B cell (primary cell): ENCODE measurements at regions not wholly inside any gene's neighbourhood (a gene's known extent, or its start where the extent isn't known, plus 50 kb on each side); places are given as distances from the start of the nearest gene placed in this dataset.

Source experiments
- ATAC-seq: fragments of 200-7000 bp; cut with Tn5 transposase; one replicate; pipeline ENCODE4 v1.10.0; 2021; ENCODE audit warnings: low read depth, mild to moderate bottlenecking, moderate number of reproducible peaks, moderate library complexity
- CTCF ChIA-PET: fragments of 350-600 bp; sonication (Branson Sonifier 250); formaldehyde crosslinking; loops from one replicate; lab custom pipeline; 2021; ENCODE audit warnings: antibody characterized with exemption, inconsistent platforms; lab: Charles Lee
- POLR2A ChIA-PET: fragments of 350-600 bp; sonication (Branson Sonifier 250); formaldehyde crosslinking; loops from one replicate; lab custom pipeline; 2021; ENCODE audit warnings: antibody characterized with exemption; lab: Charles Lee
- DNase-seq: peaks from one replicate; pipeline ENCODE4 v3.0.0; 2013
- H2AFZ ChIP-seq: 2 replicates; pipeline ENCODE4 v1.6.1; 2012; ENCODE audit warnings: mild to moderate bottlenecking, low read depth, low read length; ENCODE audit not compliant: insufficient read depth, poor library complexity, severe bottlenecking
- H3K27ac ChIP-seq, 2 donors: 1 replicate in 1 of 2; 2 replicates in 1 of 2; pipeline ENCODE4 v1.5.1; 2012 to 2013; ENCODE audit warnings: low read length in 2 of 2, mild to moderate bottlenecking in 2 of 2, moderate library complexity in 1 of 2
- H3K27me3 ChIP-seq, 4 experiments: fragments of 200-600 bp in 1 of 4; sonication (generic) in 1 of 4; replicated peaks in 1 of 4; 1 replicate in 2 of 4; 2 replicates in 2 of 4; pipeline versions ENCODE4 v1.6.1 to v1.7.0; 2013 to 2016; ENCODE audit warnings: low read length in 3 of 4, mild to moderate bottlenecking in 2 of 4, mixed read lengths in 1 of 4, moderate library complexity in 1 of 4; ENCODE audit not compliant: insufficient read depth in 4 of 4, control insufficient read depth in 3 of 4; ENCODE audit errors: control extremely low read depth in 1 of 4
- H3K36me3 ChIP-seq, 2 experiments: replicated peaks in 1 of 2; 1 replicate in 1 of 2; 2 replicates in 1 of 2; pipeline versions ENCODE4 v1.6.1 to v1.7.1; 2013; ENCODE audit warnings: low read length in 1 of 2; ENCODE audit not compliant: insufficient read depth in 2 of 2, control insufficient read depth in 1 of 2; ENCODE audit errors: control extremely low read depth in 1 of 2, extremely low read depth in 1 of 2
- H3K4me1 ChIP-seq, 2 donors: fragments of 200-600 bp in 1 of 2; sonication (generic) in 1 of 2; 1 replicate in 1 of 2; 2 replicates in 1 of 2; pipeline versions ENCODE4 v1.5.1 to v1.6.1; 2013 to 2017; ENCODE audit warnings: low read length in 2 of 2; ENCODE audit not compliant: control insufficient read depth in 2 of 2, insufficient read depth in 2 of 2
- H3K4me2 ChIP-seq: replicated peaks from 2 replicates; pipeline ENCODE3; 2012; ENCODE audit warnings: mild to moderate bottlenecking, low read depth, low read length; ENCODE audit not compliant: poor library complexity, severe bottlenecking
- H3K4me3 ChIP-seq, 5 experiments: fragments of 200-600 bp in 1 of 5; sonication (generic) in 1 of 5; 1 replicate in 3 of 5; 2 replicates in 2 of 5; pipeline versions ENCODE4 v1.5.1 to v1.7.0; 2011 to 2016; ENCODE audit warnings: low read length in 4 of 5, mild to moderate bottlenecking in 4 of 5, low read depth in 2 of 5, control low read depth in 1 of 5, moderate library complexity in 1 of 5; ENCODE audit not compliant: insufficient read depth in 1 of 5; ENCODE audit errors: control extremely low read depth in 1 of 5, extremely low read depth in 1 of 5
- H3K79me2 ChIP-seq: fragments of 200-600 bp; sonication (generic); one replicate; pipeline ENCODE4 v1.6.0; 2016; ENCODE audit warnings: low read length; ENCODE audit not compliant: control insufficient read depth, insufficient read depth
- H3K9ac ChIP-seq: fragments of 200-600 bp; sonication (generic); 2 replicates; pipeline ENCODE4 v1.6.1; 2017; ENCODE audit warnings: mild to moderate bottlenecking, low read length, moderate library complexity
- H3K9me3 ChIP-seq, 3 donors: one replicate each; pipeline versions ENCODE4 v1.6.1 to v1.7.1; 2013; ENCODE audit warnings: low read length in 2 of 3; ENCODE audit not compliant: control insufficient read depth in 2 of 3, insufficient read depth in 1 of 3; ENCODE audit errors: control extremely low read depth in 1 of 3
- H4K20me1 ChIP-seq: 2 replicates; pipeline ENCODE4 v1.6.0; 2012; ENCODE audit warnings: mild to moderate bottlenecking, low read length; ENCODE audit not compliant: insufficient read depth, control insufficient read depth, poor library complexity, severe bottlenecking
- H3K27ac Mint-ChIP-seq: one replicate; pipeline ENCODE4 v1.8.0; 2021; ENCODE audit warnings: mixed read lengths
- H3K27me3 Mint-ChIP-seq: one replicate; pipeline ENCODE4 v1.8.0; 2021; ENCODE audit warnings: mixed read lengths
- H3K4me1 Mint-ChIP-seq: one replicate; pipeline ENCODE4 v1.8.0; 2021; ENCODE audit warnings: mixed read lengths
- H3K4me3 Mint-ChIP-seq: one replicate; pipeline ENCODE4 v1.8.0; 2021; ENCODE audit warnings: mixed read lengths
- H3K9me3 Mint-ChIP-seq: one replicate; pipeline ENCODE4 v1.8.0; 2022; ENCODE audit warnings: mixed read lengths; ENCODE audit not compliant: insufficient read depth
- CTCF ChIP-seq: fragments of 200-600 bp; IDR thresholded peaks from one replicate; pipeline ENCODE4 v1.8.0; 2022; ENCODE audit warnings: antibody characterized with exemption, mild to moderate bottlenecking
- EZH2 ChIP-seq: IDR thresholded peaks from 2 replicates; pipeline ENCODE4 v1.6.1; 2012; ENCODE audit warnings: borderline replicate concordance, low read depth, mild to moderate bottlenecking, moderate library complexity, low read length; ENCODE audit not compliant: insufficient read depth, poor library complexity, severe bottlenecking
- WGBS: methylation state at CpG from one replicate; pipeline ENCODE4 v1.1.5; 2013; ENCODE audit warnings: missing lambda C conversion rate; ENCODE audit not compliant: insufficient coverage; 5-methylcytosine and 5-hydroxymethylcytosine counted together
- intact Hi-C: fragments of 100-400 bp; cut with micrococcal nuclease; formaldehyde crosslinking; loops from one replicate; pipeline ENCODE4 v1.10.0; 2022

- Mint-ChIP-seq H3K27ac (no peak overlapping the region), H3K9me3 (no peaks in the 10 kb centered on the region), H3K27me3 (peaks cover 9% of the 10 kb centered on the region), H3K4me3 (no peak overlapping the region), H3K4me1 (peaks cover 5% of the 10 kb centered on the region)
- TF ChIP-seq CTCF (no peak), EZH2 (no peak)
- no peaks in the 10 kb centered on the region for H3K36me3 ChIP-seq
- ATAC-seq (no peak), DNase-seq (no peak)
- POLR2A ChIA-PET: no interaction called here
- H3K4me3 ChIP-seq: no peak overlapping the region
- no peaks in the 10 kb centered on the region for H3K27me3 ChIP-seq
- no peaks in the 10 kb centered on the region for H3K9me3 ChIP-seq
- H3K4me1 ChIP-seq: no peaks in the 10 kb centered on the region
- intact Hi-C loops: no loop called here
- no peaks in the 10 kb centered on the region for H3K79me2 ChIP-seq
- H3K9ac ChIP-seq: no peak overlapping the region
- H3K27ac ChIP-seq: no peak overlapping the region
- CTCF ChIA-PET: no interaction called here
- 56% methylated on average over 3 of the region's 5 CpGs for WGBS
- H2AFZ ChIP-seq: no peak overlapping the region
- no peak overlapping the region for H3K4me2 ChIP-seq
- no peaks in the 10 kb centered on the region for H4K20me1 ChIP-seq
Measured at GRCh38 chr6:16004934-16005679, 123.8 kb upstream of the MYLIP start.

- POLR2A ChIA-PET: no interaction called here
Measured at GRCh38 chr6:16003197-16003491, 125.7 kb upstream of the MYLIP start.

More at GRCh38 chr6:16003197-16003491, 125.7 kb upstream of the MYLIP start:
- H3K27ac ChIP-seq: no peak overlapping the region
- no peaks in the 10 kb centered on the region for H3K79me2 ChIP-seq
- H4K20me1 ChIP-seq: no peaks in the 10 kb centered on the region
- Mint-ChIP-seq H3K9me3 (no peaks in the 10 kb centered on the region), H3K4me1 (peaks cover 5% of the 10 kb centered on the region), H3K27ac (no peak overlapping the region), H3K27me3 (peaks cover 9% of the 10 kb centered on the region), H3K4me3 (no peak overlapping the region)
- no peaks in the 10 kb centered on the region for H3K4me1 ChIP-seq
- WGBS: no CpG with 5 or more reads among the region's 2 CpGs
- CTCF ChIA-PET: no interaction called here
- no peak overlapping the region for H3K4me3 ChIP-seq
- no peak overlapping the region for H3K4me2 ChIP-seq
- H3K9ac ChIP-seq: no peak overlapping the region
- ATAC-seq: no peak
- TF ChIP-seq CTCF: no peak
- no peak for TF ChIP-seq EZH2
- H3K27me3 ChIP-seq: no peaks in the 10 kb centered on the region
- intact Hi-C loops: no loop called here
- no peaks in the 10 kb centered on the region for H3K9me3 ChIP-seq
- no peak for DNase-seq
- H3K36me3 ChIP-seq: no peaks in the 10 kb centered on the region
- no peak overlapping the region for H2AFZ ChIP-seq
